GM06990 (cell line): ENCODE measurements at regions not wholly inside any gene's neighbourhood (a gene's known extent, or its start where the extent isn't known, plus 50 kb on each side); places are given as distances from the start of the nearest gene placed in this dataset.

Experiments
- DNase-seq: peaks from one replicate; pipeline ENCODE4 v3.0.0-alpha.2; 2011; ENCODE audit not compliant: insufficient read length; ENCODE audit errors: extremely low read depth
- H3K27me3 ChIP-seq: replicated peaks from 2 replicates; pipeline ENCODE4 v1.6.0; 2011; ENCODE audit warnings: low read length; ENCODE audit not compliant: control insufficient read depth, insufficient read depth
- H3K36me3 ChIP-seq: 2 replicates; pipeline ENCODE4 v1.5.1; 2011; ENCODE audit warnings: low read length; ENCODE audit not compliant: control insufficient read depth, insufficient read depth
- H3K4me3 ChIP-seq: replicated peaks from 2 replicates; pipeline ENCODE4 v1.5.1; 2011; ENCODE audit warnings: low read depth, mild to moderate bottlenecking, control low read depth, low read length
- TF ChIP-seq, protein P1 (sequence below): IDR thresholded peaks from 2 replicates; pipeline ENCODE4 v1.5.1; 2011; ENCODE audit warnings: low read length, control low read depth, mild to moderate bottlenecking, inconsistent platforms; ENCODE audit not compliant: insufficient read depth, poor library complexity, severe bottlenecking

DNA sequence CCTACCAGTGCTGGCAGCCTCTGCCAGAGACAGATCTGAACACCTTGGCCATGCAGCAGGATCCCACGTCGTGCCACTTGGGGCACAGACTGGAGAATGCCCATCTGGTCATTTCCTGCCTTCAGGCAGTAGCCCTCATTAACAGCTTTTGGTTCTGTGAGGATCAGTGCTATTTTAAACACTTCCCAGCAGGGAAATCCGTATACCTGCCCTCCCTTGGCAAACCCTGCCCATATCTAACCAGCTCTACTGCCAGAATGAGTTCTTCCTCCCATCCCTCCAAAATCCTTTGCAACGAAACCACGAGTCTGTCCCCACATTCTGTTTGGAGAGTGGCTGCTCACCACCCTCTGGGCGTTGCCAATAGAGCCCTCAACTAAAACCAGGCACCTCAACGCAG, 245.7 kb downstream of the ENGASE start:
- H3K36me3 ChIP-seq: no peaks in the 10 kb centered on the region
- no peak overlapping the region for H3K4me3 ChIP-seq
- no peak for DNase-seq
- H3K27me3 ChIP-seq: peaks cover 6% of the 10 kb centered on the region
- TF ChIP-seq, protein P1, sequence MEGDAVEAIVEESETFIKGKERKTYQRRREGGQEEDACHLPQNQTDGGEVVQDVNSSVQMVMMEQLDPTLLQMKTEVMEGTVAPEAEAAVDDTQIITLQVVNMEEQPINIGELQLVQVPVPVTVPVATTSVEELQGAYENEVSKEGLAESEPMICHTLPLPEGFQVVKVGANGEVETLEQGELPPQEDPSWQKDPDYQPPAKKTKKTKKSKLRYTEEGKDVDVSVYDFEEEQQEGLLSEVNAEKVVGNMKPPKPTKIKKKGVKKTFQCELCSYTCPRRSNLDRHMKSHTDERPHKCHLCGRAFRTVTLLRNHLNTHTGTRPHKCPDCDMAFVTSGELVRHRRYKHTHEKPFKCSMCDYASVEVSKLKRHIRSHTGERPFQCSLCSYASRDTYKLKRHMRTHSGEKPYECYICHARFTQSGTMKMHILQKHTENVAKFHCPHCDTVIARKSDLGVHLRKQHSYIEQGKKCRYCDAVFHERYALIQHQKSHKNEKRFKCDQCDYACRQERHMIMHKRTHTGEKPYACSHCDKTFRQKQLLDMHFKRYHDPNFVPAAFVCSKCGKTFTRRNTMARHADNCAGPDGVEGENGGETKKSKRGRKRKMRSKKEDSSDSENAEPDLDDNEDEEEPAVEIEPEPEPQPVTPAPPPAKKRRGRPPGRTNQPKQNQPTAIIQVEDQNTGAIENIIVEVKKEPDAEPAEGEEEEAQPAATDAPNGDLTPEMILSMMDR: no peak

DNA sequence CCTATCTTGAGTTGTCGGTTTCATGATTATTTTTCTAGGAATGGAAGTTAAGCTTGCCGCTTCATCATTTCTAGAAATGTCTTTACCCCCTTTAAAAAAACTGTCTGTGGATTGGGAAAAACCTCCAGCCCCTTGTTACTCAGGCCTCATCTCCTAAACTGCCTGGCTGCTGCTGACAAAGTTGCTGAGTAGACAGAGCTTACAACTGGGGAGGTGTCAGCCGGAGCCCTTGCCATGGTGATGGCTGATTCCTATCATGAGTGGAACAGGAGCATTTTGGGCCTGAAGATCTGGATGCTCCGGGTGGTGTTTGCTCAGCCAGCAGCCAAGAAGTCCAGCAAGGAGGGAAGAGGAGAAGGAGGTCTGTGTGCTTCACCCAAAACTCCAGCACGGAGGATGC, 243.3 kb downstream of the ENGASE start:
- TF ChIP-seq, protein P1: no peak
- Histone ChIP-seq H3K27me3 (peaks cover 6% of the 10 kb centered on the region), H3K36me3 (no peaks in the 10 kb centered on the region), H3K4me3 (no peak overlapping the region)
- DNase-seq: no peak

DNA sequence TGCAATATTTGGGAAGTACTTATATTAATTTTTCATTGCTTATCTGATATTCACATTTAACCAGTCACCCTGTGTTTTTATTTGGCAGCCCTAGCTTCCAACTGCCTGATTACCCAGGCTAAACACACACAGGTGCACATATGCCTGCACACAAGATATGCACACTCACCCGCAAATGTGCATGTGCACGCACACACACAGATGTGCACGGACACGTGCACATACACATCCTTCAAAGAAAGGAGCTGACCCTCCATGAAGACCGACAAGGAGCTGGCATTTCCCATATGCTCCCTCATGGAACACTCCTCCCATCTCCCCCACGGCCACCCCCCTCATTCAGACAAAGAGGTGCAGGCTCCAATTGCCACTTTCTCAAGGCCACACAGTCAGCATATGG, 242.2 kb downstream of the ENGASE start:
- TF ChIP-seq, protein P1: no peak
- no peak for DNase-seq
- Histone ChIP-seq H3K27me3 (peaks cover 4% of the 10 kb centered on the region), H3K4me3 (no peak overlapping the region), H3K36me3 (no peaks in the 10 kb centered on the region)

DNA sequence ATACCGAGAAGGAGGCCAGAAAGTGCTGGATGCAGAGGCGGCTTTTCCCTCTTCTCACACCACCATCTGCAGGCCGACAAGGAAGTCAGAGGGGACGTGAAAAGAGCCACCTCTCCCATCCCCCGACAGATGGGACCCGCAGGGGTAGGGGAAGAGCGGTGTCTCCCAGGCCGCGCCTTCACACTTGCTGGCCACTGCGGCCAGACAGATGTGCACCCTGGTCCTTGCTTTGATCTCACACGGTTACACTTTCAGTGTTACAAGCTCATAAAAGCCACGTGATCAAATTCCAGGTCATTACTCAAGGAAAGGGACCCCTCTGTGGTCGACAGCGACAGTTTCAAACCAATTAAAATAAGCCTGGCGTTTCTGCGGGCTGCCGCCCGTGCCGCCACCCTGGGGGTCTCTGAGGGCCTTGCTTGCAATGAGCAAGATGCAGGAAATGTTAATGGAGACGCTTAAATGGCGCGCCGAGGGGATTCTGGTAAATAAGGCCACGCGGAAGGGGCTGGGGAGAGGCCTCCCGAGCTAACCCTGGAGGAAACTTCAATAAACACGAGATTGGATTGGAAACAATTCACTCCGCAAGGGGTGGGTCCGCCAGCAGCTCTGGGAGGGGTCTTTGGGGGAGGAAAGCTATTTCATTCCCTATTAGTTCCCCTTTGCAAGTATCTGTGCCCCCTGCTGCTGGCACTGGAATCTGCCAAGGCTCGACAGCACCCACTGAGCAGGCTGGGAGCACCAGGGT, 240.9 kb downstream of the ENGASE start:
- Histone ChIP-seq H3K36me3 (no peaks in the 10 kb centered on the region), H3K27me3 (peaks cover 4% of the 10 kb centered on the region), H3K4me3 (no peak overlapping the region)
- TF ChIP-seq, protein P1: no peak
- no peak for DNase-seq

DNA sequence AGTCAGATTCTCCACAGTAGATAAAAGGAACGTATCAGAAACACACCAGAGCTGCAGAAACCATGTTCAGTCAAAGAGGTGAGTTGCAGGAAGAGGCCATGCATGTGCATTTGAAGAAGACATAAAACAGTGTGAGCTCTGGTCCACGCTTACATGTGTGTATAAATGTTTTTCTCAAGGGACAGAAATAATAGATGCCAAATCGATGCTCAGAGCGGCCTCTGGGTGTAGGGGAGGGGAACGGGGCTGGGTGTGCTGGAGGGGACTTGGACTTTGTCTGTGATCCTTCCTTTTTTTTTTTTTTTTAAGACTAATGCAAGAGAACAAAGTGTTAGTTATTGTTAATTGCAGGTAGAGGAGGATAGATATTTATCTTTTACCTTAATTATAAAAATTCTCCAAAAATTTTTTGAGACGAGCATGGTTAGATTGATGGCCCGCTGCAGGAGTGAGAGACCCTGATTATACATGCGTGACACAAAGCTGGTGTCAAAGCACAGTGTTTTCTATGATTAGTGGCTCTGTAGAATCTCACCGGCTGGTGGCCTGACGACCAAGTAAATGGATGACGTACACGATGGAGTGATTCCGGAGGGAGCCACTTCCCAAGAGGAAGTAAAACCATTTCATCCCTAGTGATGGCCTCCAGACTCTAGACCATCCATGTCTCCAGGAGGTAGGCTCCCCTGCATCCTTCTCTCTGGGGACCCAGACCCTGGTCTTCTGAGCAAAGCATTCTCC, 240.2 kb downstream of the ENGASE start:
- peaks cover 2% of the 10 kb centered on the region; the same call in 1 of the 2 replicates for H3K27me3 ChIP-seq
- TF ChIP-seq, protein P1: no peak

More for the DNA sequence above, 240.2 kb downstream of the ENGASE start:
- no peak for DNase-seq
- no peaks in the 10 kb centered on the region for H3K36me3 ChIP-seq
- H3K4me3 ChIP-seq: no peak overlapping the region
